HuH-7.5 (cell line): ENCODE measurements at regions not wholly inside any gene's neighbourhood (a gene's known extent, or its start where the extent isn't known, plus 50 kb on each side); places are given as distances from the start of the nearest gene placed in this dataset.

Source experiments
- DNase-seq: peaks from one replicate; pipeline ENCODE4 v3.0.0; 2011; ENCODE audit warnings: low spot score

DNA sequence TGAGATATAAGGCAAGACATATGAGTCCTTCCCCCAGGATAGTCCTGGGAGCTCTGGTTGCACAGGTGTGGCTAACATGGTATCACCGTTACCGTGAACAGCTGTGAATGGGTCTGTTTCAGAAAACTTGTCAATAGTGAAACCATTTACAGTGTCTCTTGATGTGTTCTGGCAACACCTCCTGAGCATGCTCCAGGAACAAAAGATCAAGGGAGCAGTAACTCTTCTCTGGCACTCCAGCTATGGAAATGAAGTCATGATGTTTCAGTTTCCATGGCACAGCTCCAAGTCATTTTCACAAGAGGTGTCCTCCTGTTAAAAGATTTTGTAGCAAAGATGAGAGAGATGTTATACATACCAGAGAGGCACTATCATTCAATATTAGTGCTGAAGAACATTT, 253.7 kb downstream of the SNAPC1 start:
- no peak for DNase-seq

DNA sequence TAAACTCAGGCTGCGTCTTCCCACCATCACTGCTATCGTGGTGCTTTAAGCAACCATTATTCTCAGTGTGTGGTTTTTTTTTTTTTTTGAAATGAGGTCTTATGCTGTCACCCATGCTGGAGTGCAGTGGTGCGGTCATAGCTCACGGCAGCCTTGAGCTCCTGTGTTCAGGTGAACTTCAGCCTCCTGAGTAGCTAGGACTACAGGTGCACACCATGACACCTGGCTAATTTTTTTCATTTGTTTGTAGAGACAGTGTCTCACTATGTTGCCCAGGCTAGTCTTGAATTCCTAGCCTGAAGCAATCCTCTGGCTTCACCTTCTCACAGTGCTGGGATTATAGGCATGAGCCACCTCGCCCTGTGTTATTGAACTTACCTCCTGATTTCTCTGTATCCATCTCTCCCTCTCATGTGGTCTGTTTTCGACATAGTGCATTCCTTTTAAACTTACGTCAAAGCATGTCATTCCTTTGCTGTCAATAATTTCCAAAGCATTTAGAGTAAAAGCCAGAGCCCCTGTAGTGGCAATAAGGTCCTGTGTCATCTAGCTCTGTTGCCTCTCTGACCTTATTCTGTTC, 255.5 kb downstream of the SNAPC1 start:
- no peak for DNase-seq

DNA sequence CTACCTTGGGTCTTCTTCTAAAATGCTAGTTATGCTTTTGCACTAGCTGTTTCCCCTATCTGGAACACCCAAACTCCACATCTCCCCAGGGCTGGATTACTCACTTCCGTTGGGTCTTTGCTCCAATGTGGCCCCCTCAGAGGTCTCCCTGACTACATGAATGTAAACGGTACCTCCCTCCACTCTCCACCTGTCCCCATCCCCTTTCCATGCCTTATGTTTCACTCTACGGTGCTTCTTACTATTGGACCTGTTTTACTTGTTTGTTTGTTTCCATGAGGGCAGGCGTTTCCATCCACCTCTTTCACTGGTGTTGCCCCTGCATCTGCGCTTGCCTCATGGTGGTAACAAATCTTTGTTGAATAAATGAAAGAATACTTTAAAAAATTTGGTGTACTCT, 256.4 kb downstream of the SNAPC1 start:
- DNase-seq, result no peak

DNA sequence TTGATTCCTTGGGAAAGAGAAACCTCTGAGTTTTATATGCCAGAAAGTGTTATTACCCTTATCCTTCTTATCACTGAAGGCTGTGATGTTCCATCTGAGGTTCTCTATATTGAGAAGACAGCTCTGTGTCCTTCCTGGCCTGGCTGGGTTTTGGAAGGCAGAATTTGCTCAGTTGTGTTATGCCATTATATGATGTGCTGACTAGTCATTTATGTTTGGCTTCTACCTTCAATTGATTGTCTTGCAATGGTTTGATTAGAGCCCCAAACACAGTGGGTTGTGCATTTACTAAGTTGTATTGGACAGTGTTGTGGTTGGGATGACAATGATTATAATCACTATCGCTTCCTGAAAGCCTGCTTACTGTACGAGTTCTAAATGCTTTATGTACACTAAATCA, 265.7 kb downstream of the SNAPC1 start:
- DNase-seq, result no peak

DNA sequence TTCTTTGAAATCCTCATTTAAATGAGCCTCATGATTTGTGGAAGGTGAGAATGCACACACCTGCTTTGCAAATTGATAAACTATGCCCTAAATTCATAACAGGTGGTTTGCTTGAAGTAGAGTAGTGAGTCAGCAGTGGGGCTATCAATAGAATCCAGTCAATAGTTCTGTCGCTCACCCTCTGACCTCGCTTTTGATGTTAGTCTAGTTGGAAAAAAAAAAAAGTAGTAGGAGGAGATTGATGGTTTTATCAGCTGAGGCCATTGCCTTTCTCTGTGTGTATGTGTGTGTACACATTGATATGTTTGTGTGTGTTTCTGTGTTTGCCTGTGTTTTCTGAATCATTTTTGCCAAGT, 267.3 kb downstream of the SNAPC1 start:
- no peak for DNase-seq

DNA sequence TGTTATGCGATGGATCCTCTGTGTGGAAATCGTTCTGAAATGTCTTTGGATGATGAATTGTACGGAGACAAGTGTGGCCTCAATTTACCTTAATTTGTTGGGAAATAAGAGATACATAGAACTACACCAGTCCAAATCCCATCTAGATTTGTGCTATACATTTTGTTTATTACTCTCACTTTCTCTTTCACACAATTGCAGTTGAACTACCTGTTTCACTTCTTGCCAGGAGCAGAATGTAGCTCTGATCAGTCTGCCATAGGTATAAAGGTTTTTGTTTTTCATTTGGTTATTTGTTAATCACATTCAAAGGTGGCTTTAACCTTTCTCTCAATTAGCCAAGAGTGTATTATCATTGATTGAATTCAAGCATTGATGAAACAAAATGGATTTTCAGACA, 268.2 kb downstream of the SNAPC1 start:
- no peak for DNase-seq

DNA sequence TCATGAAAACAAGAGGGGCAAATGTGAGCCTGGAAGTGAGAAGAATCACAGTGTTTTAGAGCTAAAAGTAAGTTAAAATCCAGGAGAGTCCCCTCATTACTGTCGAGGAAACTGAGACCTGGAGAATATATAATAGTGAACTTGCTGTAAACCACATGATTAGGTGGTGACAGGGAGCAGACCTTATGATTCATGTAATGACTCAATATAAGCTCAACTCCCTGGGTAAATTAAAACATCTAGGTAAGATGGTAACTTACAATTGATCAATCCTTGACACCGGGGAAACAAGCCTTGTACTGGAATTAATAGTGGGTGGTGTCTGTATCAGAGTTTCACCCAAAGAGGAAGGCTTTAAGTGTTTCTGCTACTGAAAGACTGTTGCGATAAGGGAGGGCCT, 269.3 kb downstream of the SNAPC1 start:
- DNase-seq, result no peak

DNA sequence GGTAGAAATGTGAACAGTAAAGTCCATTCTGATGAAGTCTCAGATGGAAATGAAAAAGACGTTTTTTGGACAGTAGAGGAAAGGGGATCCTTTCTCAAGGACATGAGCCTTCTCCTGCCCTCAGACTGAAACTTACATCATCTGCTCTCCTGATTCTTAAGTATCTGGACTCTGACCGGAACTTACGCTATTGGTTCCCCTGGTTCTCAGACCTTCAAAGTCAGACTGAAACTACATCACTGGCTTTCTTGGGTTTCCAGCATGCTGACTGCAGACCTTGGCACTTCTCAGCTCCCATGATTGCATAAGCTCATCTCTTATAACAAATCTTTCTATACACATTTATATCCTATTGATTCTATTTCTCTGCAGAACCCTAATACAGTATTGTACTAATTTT, 291.0 kb downstream of the SNAPC1 start:
- no peak for DNase-seq

DNA sequence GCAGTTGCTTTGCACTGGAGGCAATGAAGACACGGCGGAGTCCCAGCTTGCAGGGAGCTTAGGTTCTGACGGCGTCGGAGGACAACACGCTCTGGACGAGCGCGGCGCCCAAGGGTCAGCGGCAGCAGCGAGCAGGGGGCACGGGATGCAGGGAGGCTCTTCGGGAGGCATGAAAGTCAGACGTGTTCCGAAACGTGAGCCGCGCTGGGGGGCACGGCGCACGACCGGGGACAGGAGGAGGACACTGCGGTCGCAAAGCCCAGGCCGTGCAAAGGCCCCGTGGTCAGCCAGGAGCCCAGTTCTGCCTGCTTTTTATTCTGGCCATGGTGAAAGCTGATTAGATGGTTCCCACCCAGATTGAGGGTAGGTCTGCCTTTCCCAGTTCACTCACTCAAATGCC, 294.6 kb downstream of the SNAPC1 start:
- no peak for DNase-seq

DNA sequence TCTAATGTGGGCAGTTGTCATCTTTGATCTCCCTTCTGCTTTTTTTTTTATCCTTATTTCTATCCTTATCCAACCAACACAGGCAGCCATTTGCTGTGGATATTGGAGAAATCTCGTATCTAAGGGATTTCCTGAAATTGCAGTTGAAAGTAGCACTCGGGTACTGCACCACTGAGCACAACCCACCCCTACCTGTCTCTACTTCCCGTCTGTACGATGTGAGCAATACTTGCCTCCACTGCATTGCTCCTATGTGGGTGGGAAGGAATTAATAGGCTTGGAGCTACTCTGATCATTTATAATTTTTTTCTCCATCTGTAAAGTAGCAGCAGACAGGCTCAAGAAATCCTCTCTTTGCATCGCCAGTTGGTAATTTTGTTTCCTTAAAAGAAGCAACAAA, 300.4 kb downstream of the SNAPC1 start:
- DNase-seq, result no peak

DNA sequence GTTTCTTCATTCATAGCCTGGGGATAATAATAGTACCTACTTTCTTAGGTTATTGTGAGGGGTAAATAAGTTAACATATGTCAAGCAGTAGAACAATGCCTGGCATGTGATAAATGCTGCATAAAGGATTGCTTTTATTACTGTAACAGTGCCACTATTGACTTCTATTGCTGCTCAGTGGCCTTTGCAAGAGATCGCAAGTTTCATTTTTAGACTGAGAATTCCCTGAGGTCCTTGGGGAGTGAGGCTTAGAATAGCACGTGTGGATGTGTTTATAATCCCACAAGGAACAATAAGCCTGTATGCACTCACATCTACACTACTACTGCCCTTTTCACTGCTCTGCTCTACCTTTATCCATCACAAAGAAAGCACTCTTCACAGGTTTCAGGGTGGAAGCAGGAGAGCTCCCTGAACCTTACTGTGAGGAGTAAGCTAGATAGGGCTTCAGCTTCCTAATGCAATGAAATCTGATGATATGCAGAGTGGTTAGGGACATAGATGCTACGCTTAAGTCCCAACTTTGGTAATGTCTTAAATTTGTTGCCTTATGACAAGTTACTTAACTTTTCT, 302.6 kb downstream of the SNAPC1 start:
- no peak for DNase-seq

DNA sequence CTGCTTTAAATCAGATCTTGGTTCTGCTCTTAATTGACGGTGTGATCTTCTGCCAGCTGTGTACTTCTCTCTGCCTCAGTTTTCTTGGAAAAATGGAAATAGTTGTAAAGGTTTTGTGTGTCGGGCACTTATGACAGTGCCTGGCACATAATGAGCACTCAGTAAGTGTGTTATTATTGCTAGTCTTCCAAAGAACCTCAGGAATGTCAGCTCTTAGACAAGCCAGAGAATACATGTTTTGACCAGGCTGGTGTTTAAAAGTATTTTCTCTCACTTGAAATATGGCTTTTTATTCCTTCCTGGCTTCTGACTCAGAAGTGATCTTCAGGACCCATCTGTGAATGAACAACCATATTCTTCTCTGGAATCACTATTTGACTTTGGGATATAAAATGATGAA, 304.1 kb downstream of the SNAPC1 start:
- DNase-seq, result no peak

DNA sequence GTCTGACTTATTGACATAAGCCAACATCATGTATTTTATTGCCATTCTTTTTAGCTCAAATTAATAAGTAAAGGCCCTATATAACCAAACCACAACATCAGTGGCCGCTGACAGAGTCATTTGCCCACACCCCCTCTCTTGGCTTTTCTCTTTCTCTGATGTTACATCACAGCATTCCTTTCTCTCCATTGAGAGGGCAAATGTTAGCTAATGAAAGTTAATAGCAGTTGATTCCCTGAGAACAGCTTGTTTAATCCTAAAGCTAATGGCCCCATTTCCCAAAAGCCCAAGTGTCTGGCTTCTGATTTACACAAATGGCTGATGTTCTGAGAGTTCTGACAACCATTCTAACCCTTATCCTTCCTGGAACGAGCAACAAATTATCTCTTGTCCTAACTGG, 308.8 kb downstream of the SNAPC1 start:
- DNase-seq, result no peak

DNA sequence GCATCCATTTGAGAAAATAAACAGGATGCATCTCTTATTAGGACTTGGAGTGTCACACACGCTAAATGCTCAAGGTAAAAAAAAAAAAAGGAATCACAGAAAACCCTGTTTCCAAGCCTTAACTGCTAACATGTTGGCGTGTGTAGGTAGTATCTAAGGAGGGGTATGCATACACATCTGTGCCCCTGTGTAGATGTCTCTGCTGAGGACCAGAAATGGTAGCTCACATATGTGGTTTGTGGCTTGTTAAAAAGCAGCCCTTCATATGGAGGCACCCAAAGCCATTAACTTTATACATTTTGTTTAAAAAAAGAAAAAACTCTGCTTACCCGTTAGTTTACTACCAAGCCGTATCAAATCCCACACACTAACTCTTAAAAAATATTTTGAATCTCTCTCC, 314.1 kb downstream of the SNAPC1 start:
- DNase-seq, result no peak

DNA sequence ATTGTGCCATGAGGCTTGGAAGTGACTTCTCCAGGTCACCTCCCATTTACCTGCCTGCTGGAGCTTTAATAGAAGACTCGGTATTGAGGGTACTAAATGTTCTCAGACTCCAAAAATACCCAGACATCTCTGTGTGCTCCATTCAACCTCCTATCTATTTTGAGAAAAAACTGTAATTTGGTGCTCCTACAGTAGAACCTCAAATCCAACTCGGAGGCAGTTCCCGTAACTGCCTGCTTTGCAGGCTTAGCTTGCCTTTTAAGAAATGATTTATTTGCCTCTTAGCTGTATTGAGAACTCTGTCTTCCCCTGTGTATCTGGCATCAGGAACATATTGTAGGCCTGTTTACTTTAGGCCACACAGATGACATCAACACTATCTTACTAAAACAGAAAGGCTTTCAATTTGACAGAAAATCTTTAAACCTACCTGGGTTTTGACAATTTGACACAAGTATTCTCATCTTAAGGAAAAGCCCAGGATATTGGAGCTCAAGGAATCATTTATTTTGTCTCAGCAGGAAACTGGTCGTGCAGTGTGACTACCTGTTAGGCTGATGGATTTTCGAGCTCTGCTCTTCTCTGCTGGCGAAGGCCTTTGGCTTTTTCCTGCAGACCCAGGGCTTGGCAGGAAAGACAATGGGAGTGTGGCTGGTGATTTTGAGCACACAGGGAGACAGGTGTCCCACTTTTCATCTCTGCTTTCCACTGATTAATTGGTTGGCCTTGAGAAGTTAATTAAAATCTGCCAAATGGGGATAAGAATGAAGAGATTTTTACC, 314.8 kb downstream of the SNAPC1 start:
- no peak for DNase-seq

DNA sequence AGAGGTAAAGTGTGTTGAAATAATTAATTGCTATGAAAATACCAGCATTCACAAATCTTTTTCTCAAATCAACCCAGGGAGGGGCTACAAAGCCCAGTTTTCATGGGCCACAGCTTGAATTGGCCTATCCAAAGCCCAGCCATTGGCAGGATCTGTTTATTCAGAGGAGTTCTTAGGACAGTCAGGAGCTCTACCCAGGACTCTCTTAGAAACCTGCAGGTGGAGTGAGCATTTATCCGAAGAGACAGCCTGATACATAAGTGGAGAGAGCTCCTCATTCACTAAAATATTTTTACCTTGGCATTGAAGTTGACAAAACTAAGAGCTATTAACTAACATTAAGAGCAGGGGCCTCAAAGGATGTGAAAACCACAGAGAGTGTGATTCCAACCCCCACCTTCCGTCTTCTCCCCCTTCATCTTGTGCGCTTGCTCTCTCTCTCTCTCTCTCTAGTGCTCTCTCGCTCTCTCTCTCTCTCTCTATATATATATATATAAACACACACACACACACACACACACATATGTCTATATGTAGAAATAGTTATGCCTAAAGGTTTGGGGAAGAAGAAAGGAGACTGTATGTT, 315.5 kb downstream of the SNAPC1 start:
- DNase-seq, result no peak

DNA sequence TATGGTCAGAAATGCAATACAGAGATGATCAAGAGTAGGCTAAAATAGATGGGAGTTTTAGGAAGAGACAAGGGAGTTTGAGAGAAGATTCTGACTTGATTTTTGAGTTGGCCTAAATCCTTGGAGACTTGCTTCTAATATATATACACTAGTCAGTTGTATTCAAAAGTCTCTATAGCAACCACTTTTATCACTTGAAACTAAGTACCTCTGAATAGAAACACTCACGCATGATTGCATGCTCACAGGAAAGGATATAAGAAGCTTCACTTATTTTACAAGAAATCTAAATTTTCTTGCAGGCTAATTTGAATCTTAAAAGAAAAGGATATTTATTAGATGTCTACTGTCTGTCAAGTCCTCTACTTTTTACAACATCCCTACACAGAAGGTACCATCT, 316.8 kb downstream of the SNAPC1 start:
- no peak for DNase-seq

DNA sequence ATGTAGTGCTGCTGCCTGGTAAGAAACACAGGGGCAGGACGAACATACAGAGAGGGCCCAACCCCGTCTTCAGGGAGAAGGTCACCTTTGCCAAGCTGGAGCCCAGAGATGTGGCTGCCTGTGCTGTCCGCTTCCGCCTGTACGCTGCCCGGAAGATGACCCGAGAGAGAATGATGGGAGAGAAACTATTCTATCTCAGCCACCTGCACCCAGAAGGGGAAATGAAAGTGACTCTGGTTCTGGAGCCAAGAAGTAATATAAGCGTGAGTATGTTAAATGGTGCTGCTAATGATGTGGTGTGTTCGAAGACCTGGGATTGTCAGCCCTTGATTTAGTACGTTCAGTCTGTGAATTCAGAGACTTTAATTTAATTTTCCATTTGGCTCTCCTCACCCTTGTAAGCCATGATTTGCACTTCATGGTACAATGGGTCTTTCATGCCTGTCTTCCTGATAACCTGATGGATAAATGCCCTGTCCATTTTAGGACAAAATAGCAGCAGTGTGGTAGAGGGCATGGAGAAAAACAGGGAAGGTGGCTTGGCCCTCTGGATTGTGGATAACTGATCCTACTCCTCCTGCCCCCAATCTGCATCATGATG, 318.9 kb downstream of the SNAPC1 start:
- no peak for DNase-seq

DNA sequence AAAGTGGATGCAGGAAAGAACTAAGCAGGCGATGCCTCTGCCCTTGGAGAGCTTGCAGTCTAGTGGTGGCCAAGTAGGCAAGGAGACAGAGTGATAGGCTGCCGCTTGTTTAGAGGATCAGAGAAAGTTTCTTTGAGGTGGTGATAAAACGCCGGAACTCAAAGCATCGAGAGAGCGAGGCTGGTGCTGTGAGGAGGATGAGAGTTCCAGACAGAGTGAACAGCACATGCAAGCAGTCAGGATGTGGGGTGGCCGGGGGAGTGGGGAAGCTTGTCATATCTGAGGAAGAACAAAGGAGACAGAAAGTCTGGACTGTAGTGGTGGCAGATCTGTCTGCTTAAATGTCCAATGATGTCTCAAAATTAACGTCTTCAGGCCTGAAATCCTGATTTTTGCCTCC, 319.7 kb downstream of the SNAPC1 start:
- no peak for DNase-seq

DNA sequence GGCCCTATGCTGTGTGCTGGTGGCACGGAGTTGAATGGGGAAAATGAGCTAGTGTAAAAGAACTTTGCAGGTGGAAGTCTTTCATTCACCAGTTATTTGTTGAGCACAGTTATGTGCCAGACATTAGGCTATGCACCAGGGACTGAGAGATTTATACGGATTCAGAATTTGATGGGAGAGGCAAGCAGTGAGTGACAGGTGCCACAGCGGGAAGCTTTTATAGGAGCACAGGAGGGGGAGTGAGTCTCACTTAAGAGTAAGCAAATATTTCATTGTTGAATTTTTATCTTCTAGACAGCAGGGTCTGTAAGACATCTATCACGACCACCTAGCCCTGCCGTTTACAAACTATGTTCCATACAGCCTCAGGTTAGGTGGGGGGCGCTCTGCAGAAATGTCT, 320.6 kb downstream of the SNAPC1 start:
- DNase-seq, result no peak

DNA sequence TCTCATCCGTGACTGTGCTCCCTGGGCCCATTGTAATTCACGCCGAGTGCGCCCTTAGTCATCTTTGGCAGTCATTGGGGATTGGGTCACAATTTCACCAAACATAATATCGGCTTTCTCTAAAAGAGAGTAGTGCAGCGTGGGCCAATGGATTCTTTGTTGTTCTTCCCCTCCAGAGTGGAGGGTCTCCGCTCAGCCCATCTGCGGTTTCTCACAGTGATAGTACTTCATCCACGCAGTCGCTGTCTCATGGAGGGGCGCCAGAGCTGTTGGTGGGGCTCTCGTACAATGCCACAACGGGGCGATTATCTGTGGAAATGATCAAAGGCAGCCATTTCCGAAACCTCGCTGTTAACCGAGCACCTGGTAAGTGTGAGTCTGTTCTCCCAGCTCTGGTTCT, 321.8 kb downstream of the SNAPC1 start:
- no peak for DNase-seq

DNA sequence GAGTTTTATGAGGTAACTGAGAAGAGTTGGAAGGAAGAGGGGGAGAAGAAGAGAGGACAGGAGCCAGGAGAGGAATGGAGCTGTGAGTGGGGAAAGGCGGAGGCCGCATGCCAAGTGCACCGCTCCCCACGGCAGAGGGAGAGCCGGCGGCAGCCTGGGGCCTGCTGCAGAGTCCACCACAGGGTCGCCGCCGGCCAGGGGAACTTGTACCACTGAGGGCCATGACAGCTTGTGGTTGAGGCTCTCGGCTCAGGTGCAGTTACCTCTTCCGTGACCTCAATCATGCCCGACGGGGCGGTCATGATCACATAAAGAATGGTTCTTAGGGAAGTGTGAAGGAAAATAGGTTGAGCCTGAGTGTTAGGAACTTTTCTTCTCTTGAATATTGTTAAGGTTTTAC, 325.0 kb downstream of the SNAPC1 start:
- no peak for DNase-seq

DNA sequence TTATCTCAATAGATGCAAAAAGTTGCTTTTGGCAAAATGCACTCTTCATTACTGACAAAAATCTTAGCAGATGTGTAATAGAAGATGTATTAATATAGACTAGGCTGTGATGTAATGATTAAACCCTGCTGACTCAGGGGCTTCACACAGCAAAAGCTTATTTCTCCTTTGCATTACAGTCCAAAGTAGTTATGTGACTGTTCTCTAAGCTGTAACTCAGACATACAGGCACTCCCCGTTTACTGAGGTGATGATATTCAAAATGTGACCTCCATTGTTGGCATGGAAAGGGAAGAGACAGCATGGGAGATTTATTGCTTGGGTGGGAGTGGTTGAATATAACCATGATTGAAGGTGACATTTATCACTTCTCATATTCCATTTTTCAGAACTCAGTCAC, 331.5 kb downstream of the SNAPC1 start:
- no peak for DNase-seq
